ENCODE measurements at regions not wholly inside any gene's neighbourhood (a gene's known extent, or its start where the extent isn't known, plus 50 kb on each side); places are given as distances from the start of the nearest gene placed in this dataset.

DNA sequence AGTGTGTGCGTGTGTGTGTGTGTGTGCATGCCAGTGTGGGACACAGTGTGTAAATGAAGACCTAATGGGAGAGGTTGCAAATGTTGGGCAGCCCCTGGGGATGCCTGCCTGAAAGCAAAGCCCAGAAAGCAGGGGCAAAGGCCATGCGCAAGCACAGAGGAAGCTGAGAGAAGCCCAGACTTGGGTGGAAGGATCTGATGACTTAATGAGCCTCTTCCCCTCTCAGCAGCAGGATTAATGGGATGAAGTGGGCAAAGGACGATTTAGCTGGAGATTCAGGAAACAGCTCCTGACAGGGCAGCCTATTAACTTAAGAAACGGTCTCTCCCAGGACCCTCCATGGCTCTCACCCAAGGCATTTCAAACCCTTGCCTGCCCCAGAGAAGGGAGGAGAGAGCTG is 107.3 kb downstream of the EFNB1 start (continued):
- TF ChIP-seq, protein P1, sequence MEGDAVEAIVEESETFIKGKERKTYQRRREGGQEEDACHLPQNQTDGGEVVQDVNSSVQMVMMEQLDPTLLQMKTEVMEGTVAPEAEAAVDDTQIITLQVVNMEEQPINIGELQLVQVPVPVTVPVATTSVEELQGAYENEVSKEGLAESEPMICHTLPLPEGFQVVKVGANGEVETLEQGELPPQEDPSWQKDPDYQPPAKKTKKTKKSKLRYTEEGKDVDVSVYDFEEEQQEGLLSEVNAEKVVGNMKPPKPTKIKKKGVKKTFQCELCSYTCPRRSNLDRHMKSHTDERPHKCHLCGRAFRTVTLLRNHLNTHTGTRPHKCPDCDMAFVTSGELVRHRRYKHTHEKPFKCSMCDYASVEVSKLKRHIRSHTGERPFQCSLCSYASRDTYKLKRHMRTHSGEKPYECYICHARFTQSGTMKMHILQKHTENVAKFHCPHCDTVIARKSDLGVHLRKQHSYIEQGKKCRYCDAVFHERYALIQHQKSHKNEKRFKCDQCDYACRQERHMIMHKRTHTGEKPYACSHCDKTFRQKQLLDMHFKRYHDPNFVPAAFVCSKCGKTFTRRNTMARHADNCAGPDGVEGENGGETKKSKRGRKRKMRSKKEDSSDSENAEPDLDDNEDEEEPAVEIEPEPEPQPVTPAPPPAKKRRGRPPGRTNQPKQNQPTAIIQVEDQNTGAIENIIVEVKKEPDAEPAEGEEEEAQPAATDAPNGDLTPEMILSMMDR (IDR thresholded peaks at IDR 0.05) = no peak
- TF ChIP-seq MAX (IDR thresholded peaks at IDR 0.05; ENCODE audit: low read depth) = no peak
- no peak for TF ChIP-seq USF2 (IDR thresholded peaks at IDR 0.05; ENCODE audit: borderline replicate concordance, low read depth, low read length)
- TF ChIP-seq REST (IDR thresholded peaks at IDR 0.05; ENCODE audit: low read depth, low read length) = no peak
- no peak for TF ChIP-seq MXI1 (IDR thresholded peaks at IDR 0.05; ENCODE audit: low read depth, low read length)

DNA sequence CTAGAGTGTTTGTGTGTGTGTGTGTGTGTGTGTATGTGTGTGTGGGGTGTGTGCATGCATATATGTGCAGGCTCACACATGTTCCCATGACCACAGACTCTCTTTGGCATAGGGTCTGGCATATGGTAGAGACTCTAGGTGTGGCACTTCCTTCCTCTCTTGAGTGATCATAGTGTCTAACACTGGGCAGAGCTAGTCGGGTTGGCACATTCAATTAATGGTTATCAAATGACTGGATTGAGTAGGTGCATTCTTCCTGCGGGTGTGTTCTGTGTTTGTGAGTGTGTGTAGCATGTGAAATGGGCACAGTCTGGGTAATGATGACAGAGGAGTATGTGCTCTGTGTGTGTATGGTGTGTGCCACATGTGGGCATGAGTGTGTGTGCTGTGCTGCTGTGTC is 106.5 kb downstream of the EFNB1 start:
- no peak overlapping the region for H3K4me2 ChIP-seq
- no peaks in the 10 kb centered on the region for H3K9me2 ChIP-seq
- no peak overlapping the region for H3K27ac ChIP-seq (ENCODE audit: low read depth in 2 of 2, low read length in 1 of 2)
- no peaks in the 10 kb centered on the region for H3F3A ChIP-seq (replicated peaks; ENCODE audit: insufficient read depth)
- TF ChIP-seq CHD2 (IDR thresholded peaks at IDR 0.05; ENCODE audit: low read length, partially characterized antibody) = no peak
- TF ChIP-seq FOXJ3 (CRISPR knock-in tag; IDR thresholded peaks at IDR 0.05) = no peak
- no peak for TF ChIP-seq EZH2phosphoT487 (IDR thresholded peaks at IDR 0.05; ENCODE audit: borderline replicate concordance, low read depth)
- TF ChIP-seq TAF1 (IDR thresholded peaks at IDR 0.05; ENCODE audit: borderline replicate concordance, low read depth, low read length) = no peak
- TF ChIP-seq, protein P2, sequence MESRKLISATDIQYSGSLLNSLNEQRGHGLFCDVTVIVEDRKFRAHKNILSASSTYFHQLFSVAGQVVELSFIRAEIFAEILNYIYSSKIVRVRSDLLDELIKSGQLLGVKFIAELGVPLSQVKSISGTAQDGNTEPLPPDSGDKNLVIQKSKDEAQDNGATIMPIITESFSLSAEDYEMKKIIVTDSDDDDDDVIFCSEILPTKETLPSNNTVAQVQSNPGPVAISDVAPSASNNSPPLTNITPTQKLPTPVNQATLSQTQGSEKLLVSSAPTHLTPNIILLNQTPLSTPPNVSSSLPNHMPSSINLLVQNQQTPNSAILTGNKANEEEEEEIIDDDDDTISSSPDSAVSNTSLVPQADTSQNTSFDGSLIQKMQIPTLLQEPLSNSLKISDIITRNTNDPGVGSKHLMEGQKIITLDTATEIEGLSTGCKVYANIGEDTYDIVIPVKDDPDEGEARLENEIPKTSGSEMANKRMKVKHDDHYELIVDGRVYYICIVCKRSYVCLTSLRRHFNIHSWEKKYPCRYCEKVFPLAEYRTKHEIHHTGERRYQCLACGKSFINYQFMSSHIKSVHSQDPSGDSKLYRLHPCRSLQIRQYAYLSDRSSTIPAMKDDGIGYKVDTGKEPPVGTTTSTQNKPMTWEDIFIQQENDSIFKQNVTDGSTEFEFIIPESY (IDR thresholded peaks at IDR 0.05; ENCODE audit: borderline replicate concordance, low read depth) = no peak
- TF ChIP-seq FOSL2 (IDR thresholded peaks at IDR 0.05; ENCODE audit: borderline replicate concordance, low read depth) = no peak
- TF ChIP-seq PBX3 (IDR thresholded peaks at IDR 0.05) = no peak
- no peak for TF ChIP-seq RFX5 (IDR thresholded peaks at IDR 0.05; ENCODE audit: low read length)
- no peak for TF ChIP-seq RXRA (IDR thresholded peaks at IDR 0.05; ENCODE audit: borderline replicate concordance, low read depth)
- no peak for TF ChIP-seq FOXM1 (IDR thresholded peaks at IDR 0.05; ENCODE audit: low read depth)
- no peaks in the 10 kb centered on the region; a peak in 1 of 4 replicates for H3K4me1 ChIP-seq (ENCODE audit: control insufficient read depth in 1 of 2, insufficient read depth in 2 of 2, low read depth in 1 of 2, low read length in 1 of 2)
- DNase-seq = no peak
- no peaks in the 10 kb centered on the region for H3K79me2 ChIP-seq (ENCODE audit: insufficient read depth)
- no peaks in the 10 kb centered on the region for H3K9me3 ChIP-seq
- 40% methylated on average over 2 of the region's 2 CpGs for WGBS (ENCODE audit: low lambda C conversion rate)
- H4K20me1 ChIP-seq (ENCODE audit: insufficient read depth) = no peaks in the 10 kb centered on the region
- no peak overlapping the region for H3K4me3 ChIP-seq (ENCODE audit: low read depth in 2 of 2, low read length in 1 of 2)
- no peak overlapping the region for H3K9ac ChIP-seq
- H3K36me3 ChIP-seq (replicated peaks in 1 of 2; ENCODE audit: control insufficient read depth in 1 of 2, insufficient read depth in 2 of 2, low read length in 1 of 2) = no peaks in the 10 kb centered on the region
- ChIA-PET CTCF (interaction anchor here (0.7 to 2.3 kb wide), 2 partner anchors 9 to 11 kb away, joined by 3 to 10 read pairs; no protein-coding TSS in a partner anchor), POLR2A (no interaction called here)
- H2AFZ ChIP-seq (ENCODE audit: low read depth) = no peak overlapping the region
- no peaks in the 10 kb centered on the region for H3K27me3 ChIP-seq (ENCODE audit: insufficient read depth)

All from SK-N-SH (cell line).